ENCODE measurements at regions not wholly inside any gene's neighbourhood (a gene's known extent, or its start where the extent isn't known, plus 50 kb on each side); places are given as distances from the start of the nearest gene placed in this dataset.

DNA sequence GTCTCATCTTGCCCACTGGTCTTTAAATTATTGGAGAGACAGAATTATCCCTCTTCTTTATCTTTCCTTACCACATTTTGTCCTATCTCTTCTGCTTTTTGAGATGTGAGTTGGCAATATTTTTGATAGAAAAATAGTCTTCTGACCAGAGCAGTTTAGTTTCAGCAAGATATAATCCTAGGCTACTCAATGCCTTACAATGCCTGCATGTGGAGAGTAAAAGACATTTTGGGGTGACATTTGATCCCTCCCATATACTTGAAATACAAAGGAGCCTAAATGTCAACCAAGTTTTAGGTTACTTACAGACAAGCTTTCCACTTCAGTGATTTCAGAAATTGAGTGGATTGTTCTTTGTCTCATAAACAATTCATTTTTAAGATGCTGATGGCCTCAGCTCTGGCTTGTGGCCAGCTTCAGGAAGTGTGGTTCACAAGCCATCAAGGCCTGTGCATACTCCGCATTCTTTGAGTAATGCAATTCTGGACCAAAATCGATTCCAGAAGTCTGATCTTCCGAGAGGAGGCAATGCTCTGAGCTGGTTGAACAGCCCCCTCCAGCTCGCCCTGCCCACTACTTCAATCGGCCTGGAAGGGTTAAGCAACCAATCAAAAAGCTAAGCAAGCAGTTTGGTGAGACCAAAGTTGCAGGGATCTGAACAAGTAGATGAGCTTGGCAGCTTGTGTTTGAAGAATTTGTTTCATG, 274.4 kb downstream of the BLID start:
- TF ChIP-seq FOXP2 (optimal IDR thresholded peaks at IDR 0.05; ENCODE audit: control extremely low read depth, extremely low read length, insufficient read depth) (no peak), EZH2 (IDR thresholded peaks at IDR 0.05) (no peak)
- Histone ChIP-seq H3K36me3 (ENCODE audit: insufficient read depth, low read length) (no peaks in the 10 kb centered on the region), H3K9ac (ENCODE audit: insufficient read length) (no peak overlapping the region), H3K4me3 (no peak overlapping the region), H3K9me3 (ENCODE audit: low read depth, low read length) (no peaks in the 10 kb centered on the region), H3K27ac (no peak overlapping the region)
- DNase-seq (ENCODE audit: low read depth, low spot score), result no peak

GRCh38 chr11:121839781-121840180, 276.2 kb downstream of the BLID start:
- Histone ChIP-seq H3K36me3 (ENCODE audit: insufficient read depth, low read length) (no peaks in the 10 kb centered on the region), H3K9ac (ENCODE audit: insufficient read length) (no peak overlapping the region), H3K4me3 (no peak overlapping the region), H3K9me3 (ENCODE audit: low read depth, low read length) (no peaks in the 10 kb centered on the region), H3K27ac (no peak overlapping the region)
- TF ChIP-seq POLR2AphosphoS5 (IDR thresholded peaks at IDR 0.05; ENCODE audit: borderline replicate concordance, low read depth, low read length), result no peak
- no peak for TF ChIP-seq EZH2 (IDR thresholded peaks at IDR 0.05)
- no peak for TF ChIP-seq FOXP2 (optimal IDR thresholded peaks at IDR 0.05; ENCODE audit: control extremely low read depth, extremely low read length, insufficient read depth)
- no peak for DNase-seq (ENCODE audit: low read depth, low spot score)

DNA sequence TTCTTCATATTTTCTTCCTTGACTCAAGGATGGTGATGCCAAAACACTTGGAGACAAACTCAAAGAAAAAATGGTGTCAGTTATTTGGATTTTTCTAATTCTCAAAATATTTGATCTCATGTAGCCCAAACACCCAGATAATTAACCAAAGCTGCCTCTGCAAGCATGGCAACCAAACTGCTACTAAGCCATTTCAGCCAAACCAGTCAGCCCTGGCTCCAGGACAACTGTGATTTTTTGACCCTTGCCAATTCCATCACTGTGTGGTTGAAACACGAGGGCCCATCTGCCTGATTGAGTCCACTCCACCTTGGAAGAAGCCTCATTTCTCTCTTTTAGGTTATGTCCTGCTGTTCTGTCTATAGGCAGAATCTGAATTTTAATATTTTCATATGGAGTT, 277.4 kb downstream of the BLID start:
- TF ChIP-seq FOXP2 (optimal IDR thresholded peaks at IDR 0.05; ENCODE audit: control extremely low read depth, extremely low read length, insufficient read depth), result no peak
- no peak for TF ChIP-seq EZH2 (IDR thresholded peaks at IDR 0.05)
- no peak for TF ChIP-seq POLR2AphosphoS5 (IDR thresholded peaks at IDR 0.05; ENCODE audit: borderline replicate concordance, low read depth, low read length)
- Histone ChIP-seq H3K9ac (ENCODE audit: insufficient read length) (no peak overlapping the region), H3K9me3 (ENCODE audit: low read depth, low read length) (no peaks in the 10 kb centered on the region), H3K4me3 (no peak overlapping the region), H3K27ac (no peak overlapping the region), H3K36me3 (ENCODE audit: insufficient read depth, low read length) (no peaks in the 10 kb centered on the region)
- no peak for DNase-seq (ENCODE audit: low read depth, low spot score)

- Histone ChIP-seq H3K9ac (ENCODE audit: insufficient read length) (no peak overlapping the region), H3K9me3 (ENCODE audit: low read depth, low read length) (no peaks in the 10 kb centered on the region), H3K27ac (no peak overlapping the region), H3K4me3 (no peak overlapping the region), H3K36me3 (ENCODE audit: insufficient read depth, low read length) (no peaks in the 10 kb centered on the region)
- no peak for DNase-seq (ENCODE audit: low read depth, low spot score)
- no peak for TF ChIP-seq EZH2 (IDR thresholded peaks at IDR 0.05)
These were observed 282.0 kb downstream of the BLID start for GRCh38 chr11:121833970-121834369.

DNA sequence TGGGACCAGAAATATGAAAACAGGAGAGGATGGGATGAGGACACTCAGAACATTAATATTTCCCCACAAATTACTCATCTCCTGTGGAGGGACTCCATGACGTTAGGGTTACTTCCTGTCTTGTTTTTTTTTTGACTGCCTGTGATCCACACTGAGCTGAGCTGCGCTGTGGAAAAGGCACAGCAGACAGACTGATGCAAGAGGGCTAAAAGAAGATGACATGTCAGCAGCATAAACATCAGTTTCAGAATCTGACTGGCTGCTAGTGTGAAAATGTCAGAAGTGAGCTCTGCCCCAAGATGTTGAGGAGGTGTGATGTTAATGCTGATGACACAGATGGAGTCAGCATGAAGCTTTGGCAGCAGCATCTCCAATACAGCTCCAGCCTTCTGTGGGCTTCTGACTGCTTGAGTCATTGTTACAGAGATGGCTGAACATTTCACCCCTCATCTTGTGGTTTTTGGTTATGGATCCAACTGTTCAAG, 286.8 kb downstream of the BLID start:
- no peak overlapping the region for H3K4me3 ChIP-seq
- no peak for DNase-seq (ENCODE audit: low read depth, low spot score)
- H3K9ac ChIP-seq (ENCODE audit: insufficient read length), result no peak overlapping the region
- TF ChIP-seq FOXP2 (optimal IDR thresholded peaks at IDR 0.05; ENCODE audit: control extremely low read depth, extremely low read length, insufficient read depth), result no peak
- TF ChIP-seq POLR2AphosphoS5 (IDR thresholded peaks at IDR 0.05; ENCODE audit: borderline replicate concordance, low read depth, low read length), result no peak
- TF ChIP-seq EZH2 (IDR thresholded peaks at IDR 0.05), result no peak
- no peaks in the 10 kb centered on the region for H3K9me3 ChIP-seq (ENCODE audit: low read depth, low read length)
- no peaks in the 10 kb centered on the region for H3K36me3 ChIP-seq (ENCODE audit: insufficient read depth, low read length)
- H3K27ac ChIP-seq, result no peak overlapping the region

GRCh38 chr11:121814962-121815361, 301.1 kb downstream of the BLID start:
- H3K4me3 ChIP-seq, result no peak overlapping the region
- no peak for TF ChIP-seq EZH2 (IDR thresholded peaks at IDR 0.05)
- no peak for TF ChIP-seq POLR2AphosphoS5 (IDR thresholded peaks at IDR 0.05; ENCODE audit: borderline replicate concordance, low read depth, low read length)
- TF ChIP-seq FOXP2 (optimal IDR thresholded peaks at IDR 0.05; ENCODE audit: control extremely low read depth, extremely low read length, insufficient read depth), result no peak
- no peak for DNase-seq (ENCODE audit: low read depth, low spot score)
- no peak overlapping the region for H3K9ac ChIP-seq (ENCODE audit: insufficient read length)
- no peak overlapping the region for H3K27ac ChIP-seq
- H3K36me3 ChIP-seq (ENCODE audit: insufficient read depth, low read length), result no peaks in the 10 kb centered on the region
- no peaks in the 10 kb centered on the region for H3K9me3 ChIP-seq (ENCODE audit: low read depth, low read length)

GRCh38 chr11:121814296-121814695, 301.7 kb downstream of the BLID start:
- H3K27ac ChIP-seq, result no peak overlapping the region
- TF ChIP-seq FOXP2 (optimal IDR thresholded peaks at IDR 0.05; ENCODE audit: control extremely low read depth, extremely low read length, insufficient read depth), result no peak
- no peak for TF ChIP-seq EZH2 (IDR thresholded peaks at IDR 0.05)
- H3K36me3 ChIP-seq (ENCODE audit: insufficient read depth, low read length), result no peaks in the 10 kb centered on the region
- no peak overlapping the region for H3K9ac ChIP-seq (ENCODE audit: insufficient read length)
- no peak for DNase-seq (ENCODE audit: low read depth, low spot score)
- H3K9me3 ChIP-seq (ENCODE audit: low read depth, low read length), result no peaks in the 10 kb centered on the region
- H3K4me3 ChIP-seq, result no peak overlapping the region

DNA sequence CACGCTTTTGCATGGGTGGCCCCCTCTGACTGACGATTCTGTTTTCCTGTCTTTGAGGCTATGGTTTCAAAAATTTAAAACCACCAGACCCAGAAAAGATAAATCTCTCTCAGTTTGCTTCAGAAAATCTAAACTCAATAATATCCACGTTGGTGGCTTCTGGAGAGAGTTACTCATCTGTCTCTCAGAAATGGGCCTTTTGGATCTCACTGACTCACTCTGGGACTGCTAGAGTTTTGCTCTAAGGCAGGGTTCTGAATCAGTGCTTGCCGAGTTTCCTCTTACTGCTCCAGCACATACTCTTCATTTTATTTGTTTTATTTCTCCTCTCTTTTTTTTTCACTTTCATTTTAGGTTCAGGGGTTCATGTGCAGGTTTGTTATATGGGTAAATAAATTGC, 305.7 kb downstream of the BLID start:
- no peak for TF ChIP-seq FOXP2 (optimal IDR thresholded peaks at IDR 0.05; ENCODE audit: control extremely low read depth, extremely low read length, insufficient read depth)
- no peak for TF ChIP-seq POLR2AphosphoS5 (IDR thresholded peaks at IDR 0.05; ENCODE audit: borderline replicate concordance, low read depth, low read length)
- TF ChIP-seq EZH2 (IDR thresholded peaks at IDR 0.05), result no peak
- no peak overlapping the region for H3K4me3 ChIP-seq
- no peak for DNase-seq (ENCODE audit: low read depth, low spot score)
- no peaks in the 10 kb centered on the region for H3K9me3 ChIP-seq (ENCODE audit: low read depth, low read length)
- H3K27ac ChIP-seq, result no peak overlapping the region
- no peak overlapping the region for H3K9ac ChIP-seq (ENCODE audit: insufficient read length)
- no peaks in the 10 kb centered on the region for H3K36me3 ChIP-seq (ENCODE audit: insufficient read depth, low read length)

- DNase-seq (ENCODE audit: low read depth, low spot score), result no peak
- TF ChIP-seq POLR2AphosphoS5 (IDR thresholded peaks at IDR 0.05; ENCODE audit: borderline replicate concordance, low read depth, low read length) (no peak), FOXP2 (optimal IDR thresholded peaks at IDR 0.05; ENCODE audit: control extremely low read depth, extremely low read length, insufficient read depth) (no peak), EZH2 (IDR thresholded peaks at IDR 0.05) (no peak)
- no peak overlapping the region for H3K9ac ChIP-seq (ENCODE audit: insufficient read length)
- H3K27ac ChIP-seq, result no peak overlapping the region
- H3K9me3 ChIP-seq (ENCODE audit: low read depth, low read length), result no peaks in the 10 kb centered on the region
- no peak overlapping the region for H3K4me3 ChIP-seq
- no peaks in the 10 kb centered on the region for H3K36me3 ChIP-seq (ENCODE audit: insufficient read depth, low read length)
These were observed 307.9 kb downstream of the BLID start for GRCh38 chr11:121808096-121808495.

Data from SK-N-MC (cell line).